Liver (tissue), 3 donors: ENCODE measurements at regions not wholly inside any gene's neighbourhood (a gene's known extent, or its start where the extent isn't known, plus 50 kb on each side); places are given as distances from the start of the nearest gene placed in this dataset.

Experiments
- ATF3 ChIP-seq: IDR thresholded peaks from 2 replicates; pipeline ENCODE4 v1.6.1; 2016; ENCODE audit warnings: antibody characterized with exemption
- CTCF ChIP-seq: fragments of 150-350 bp; IDR thresholded peaks from 2 replicates; pipeline ENCODE4 v1.5.1; 2017; ENCODE audit warnings: improper control_type of control experiment, low read depth, low read length; ENCODE audit not compliant: missing input control
- EGR1 ChIP-seq, 2 donors: IDR thresholded peaks; 2 replicates each; pipeline ENCODE4 v1.6.1; 2016 to 2018; ENCODE audit warnings: antibody characterized with exemption in 2 of 2, low read depth in 2 of 2
- GABPA ChIP-seq, 2 donors: IDR thresholded peaks in 1 of 2; conservative IDR thresholded peaks in 1 of 2; 2 replicates each; pipeline ENCODE4 v1.6.1; 2016; ENCODE audit warnings: antibody characterized with exemption in 2 of 2, mild to moderate bottlenecking in 1 of 2, moderate library complexity in 1 of 2
- HNF4A ChIP-seq, 2 donors: conservative IDR thresholded peaks; 2 replicates each; pipeline ENCODE4 v1.6.1; 2016; ENCODE audit warnings: antibody characterized with exemption in 2 of 2, mild to moderate bottlenecking in 2 of 2
- JUND ChIP-seq, 2 donors: IDR thresholded peaks; 2 replicates each; pipeline ENCODE4 v1.6.1; 2016; ENCODE audit warnings: antibody characterized with exemption in 2 of 2
- MAX ChIP-seq: IDR thresholded peaks from 2 replicates; pipeline ENCODE4 v1.6.1; 2016; ENCODE audit warnings: antibody characterized with exemption
- RAD21 ChIP-seq, 2 donors: IDR thresholded peaks; 2 replicates each; pipeline ENCODE4 v1.6.1; 2016; ENCODE audit warnings: antibody characterized with exemption in 2 of 2, mild to moderate bottlenecking in 2 of 2
- REST ChIP-seq: IDR thresholded peaks from 2 replicates; pipeline ENCODE4 v1.6.1; 2016; ENCODE audit warnings: antibody characterized with exemption, mild to moderate bottlenecking
- RXRA ChIP-seq, 2 donors: IDR thresholded peaks; 2 replicates each; pipeline ENCODE4 v1.6.1; 2017 to 2018; ENCODE audit warnings: antibody characterized with exemption in 2 of 2, mild to moderate bottlenecking in 1 of 2
- SP1 ChIP-seq: IDR thresholded peaks from 2 replicates; pipeline ENCODE4 v1.6.1; 2018; ENCODE audit warnings: antibody characterized with exemption, mild to moderate bottlenecking
- TAF1 ChIP-seq: conservative IDR thresholded peaks from 2 replicates; pipeline ENCODE4 v1.6.1; 2016; ENCODE audit warnings: antibody characterized with exemption, mild to moderate bottlenecking
- donor health status: healthy.
- donor health status: healthy.

GRCh38 chr1:232252546-232253118 is 377.3 kb downstream of the SIPA1L2 start:
- TF ChIP-seq CTCF (no peak), RAD21 (IDR thresholded peaks at IDR 0.05) (no peak), MAX (no peak), RXRA (IDR thresholded peaks at IDR 0.05) (no peak), SP1 (no peak), HNF4A (conservative IDR thresholded peaks at IDR 0.05) (no peak), EGR1 (IDR thresholded peaks at IDR 0.05; ENCODE audit: low read depth in 2 of 2) (no peak), ATF3 (no peak), REST (no peak), JUND (IDR thresholded peaks at IDR 0.05) (no peak), TAF1 (no peak), GABPA (IDR thresholded peaks at IDR 0.05 in 1 of 2, conservative IDR thresholded peaks at IDR 0.05 in 1 of 2) (no peak)
